GM18907 (cell line): ENCODE measurements at regions not wholly inside any gene's neighbourhood (a gene's known extent, or its start where the extent isn't known, plus 50 kb on each side); places are given as distances from the start of the nearest gene placed in this dataset.
"Not testable (repeated sequence)": the region's sequence is repeated elsewhere in the genome, so short reads cannot be mapped to it uniquely, and the experiment has no call there.

Experiments used
- ATAC-seq: cut with Tn5 transposase; IDR thresholded peaks from one replicate; pipeline ENCODE4 v1.9.1; 2021; ENCODE audit warnings: mild to moderate bottlenecking, moderate library complexity; ENCODE audit not compliant: unreplicated experiment

DNA sequence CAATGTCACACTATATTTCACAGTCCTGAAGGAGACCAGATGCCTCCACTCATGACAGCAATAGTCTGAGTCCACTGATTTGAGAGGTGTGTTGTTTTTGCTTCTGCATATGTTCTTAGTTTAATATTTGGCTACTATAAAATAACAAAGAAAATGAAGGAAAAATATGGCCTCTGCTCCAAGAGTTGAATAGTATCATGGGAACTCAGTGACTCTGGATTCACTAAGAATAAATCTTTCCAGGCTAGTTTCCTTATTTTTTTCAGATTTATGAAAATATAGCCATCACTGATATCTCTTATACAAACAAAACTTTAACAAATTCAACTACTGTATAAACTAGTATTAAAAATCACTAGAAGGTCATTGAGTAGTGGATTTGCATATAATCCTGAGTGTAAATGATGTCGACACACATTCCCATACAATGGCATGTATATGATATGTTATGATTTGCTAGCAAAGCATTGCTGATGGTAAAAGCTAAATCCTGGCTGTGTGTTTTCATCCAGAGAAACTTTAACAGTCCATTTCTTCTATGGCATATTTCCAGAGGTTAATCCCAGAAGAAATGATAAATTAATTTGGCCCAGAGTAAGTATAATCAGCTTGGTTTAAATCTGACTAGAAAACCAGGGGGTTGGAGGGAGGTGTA is 66.0 kb upstream of the VIPR2 start:
- ATAC-seq, result no peak

DNA sequence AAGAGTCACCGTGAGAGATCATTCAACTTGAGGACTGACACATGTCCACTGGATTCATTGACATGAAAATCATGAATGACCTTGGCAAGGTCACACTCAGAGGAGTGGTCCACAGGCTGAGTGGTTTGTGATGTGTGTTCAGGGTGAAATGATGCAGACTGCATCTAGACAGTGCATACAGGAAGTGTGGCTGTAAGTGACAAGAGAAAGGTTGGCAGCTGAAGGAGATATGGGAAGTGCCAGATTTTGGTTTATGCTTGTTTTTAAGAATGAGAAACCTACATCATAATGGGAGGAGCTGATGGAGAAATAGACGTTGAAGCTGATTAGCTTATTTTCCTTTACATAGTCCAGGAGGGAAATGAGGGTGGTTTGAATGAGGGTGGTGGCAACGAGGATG is 64.8 kb upstream of the VIPR2 start:
- no peak for ATAC-seq

DNA sequence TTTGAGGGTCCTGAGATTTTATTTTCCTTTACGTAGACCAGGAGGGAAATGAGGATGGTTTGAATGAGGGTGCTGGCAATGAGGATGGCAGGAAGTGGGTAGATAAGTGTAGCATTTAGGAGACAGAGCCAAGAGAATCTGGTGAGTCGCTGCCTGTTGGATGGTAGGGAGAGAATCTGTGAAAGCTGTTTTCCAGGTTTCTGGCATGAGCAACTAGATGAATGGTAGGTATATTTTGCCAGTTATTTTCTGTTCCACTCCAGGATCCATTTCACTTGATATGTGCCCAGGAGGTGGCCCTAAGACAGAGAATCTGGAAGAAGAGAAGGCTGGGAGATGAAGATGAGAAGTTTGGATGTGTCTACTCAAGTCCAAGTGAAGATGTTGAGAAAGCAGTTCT is 63.3 kb upstream of the VIPR2 start:
- no peak for ATAC-seq

GRCh38 chr7:159207393-159207792 is 62.7 kb upstream of the VIPR2 start:
- no peak for ATAC-seq

DNA sequence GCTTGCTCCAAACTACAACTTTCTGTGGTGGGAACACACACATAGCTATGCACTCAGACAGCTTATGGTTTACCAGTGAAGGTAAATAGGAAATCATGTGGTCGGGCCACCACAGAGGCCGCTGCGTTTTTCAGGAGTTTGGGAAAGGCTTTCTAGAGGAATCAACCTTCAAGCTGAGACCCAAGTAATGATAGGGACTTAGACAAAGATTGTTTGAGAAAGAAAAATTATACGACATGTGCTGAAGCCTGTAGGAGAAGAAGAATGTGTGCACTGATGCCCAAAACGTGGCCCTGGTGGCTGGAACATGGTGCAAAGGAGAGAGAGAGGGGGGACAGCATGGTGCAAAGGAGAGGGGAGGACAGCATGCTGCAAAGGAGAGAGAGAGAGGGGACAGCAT is 61.2 kb upstream of the VIPR2 start:
- no peak for ATAC-seq

- no peak for ATAC-seq
Measured at GRCh38 chr7:159204664-159205063, 60.0 kb upstream of the VIPR2 start.

DNA sequence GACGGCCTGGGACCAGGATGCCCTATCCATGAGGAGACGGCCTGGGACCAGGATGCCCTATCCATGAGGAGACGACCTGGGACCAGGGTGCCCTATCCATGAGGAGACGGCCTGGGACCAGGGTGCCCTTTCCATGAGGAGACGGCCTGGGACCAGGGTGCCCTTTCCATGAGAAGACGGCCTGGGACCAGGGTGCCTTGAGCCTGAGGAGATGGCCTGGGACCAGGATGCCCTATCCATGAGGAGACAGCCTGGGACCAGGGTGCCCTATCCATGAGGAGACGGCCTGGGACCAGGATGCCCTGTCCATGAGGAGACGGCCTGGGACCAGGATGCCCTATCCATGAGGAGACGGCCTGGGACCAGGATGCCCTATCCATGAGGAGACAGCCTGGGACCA is 58.6 kb upstream of the VIPR2 start:
- ATAC-seq, result not testable (repeated sequence)

DNA sequence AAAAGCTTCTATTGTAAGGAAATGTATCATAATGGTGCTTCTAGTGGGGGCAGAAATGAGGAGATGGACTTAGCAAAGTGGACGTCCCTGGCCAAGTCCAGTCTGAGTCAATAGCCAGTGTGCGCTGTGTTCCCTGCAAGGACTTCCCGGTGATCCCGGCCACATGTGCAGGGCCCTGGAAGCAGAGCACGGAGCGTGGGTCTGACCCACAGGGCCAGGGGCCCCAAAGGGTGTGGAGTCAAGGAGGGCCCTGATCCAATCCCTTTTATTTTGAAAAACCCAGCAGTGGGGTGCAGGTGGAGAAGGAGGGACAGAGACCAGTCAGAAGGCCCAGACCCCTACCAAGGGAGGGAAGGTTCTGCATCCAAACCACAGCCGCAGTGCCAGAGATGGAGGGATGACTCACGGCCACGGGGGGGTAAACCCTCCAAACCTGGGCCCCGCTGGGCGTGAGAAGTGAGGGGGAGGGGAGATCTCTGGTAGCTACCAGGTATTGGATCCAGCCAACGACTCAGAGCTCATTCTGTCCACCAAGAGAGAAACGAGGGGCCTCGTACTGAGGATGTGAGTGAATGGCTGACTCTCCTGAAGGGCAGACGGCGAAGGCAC is 57.2 kb upstream of the VIPR2 start:
- no peak for ATAC-seq

DNA sequence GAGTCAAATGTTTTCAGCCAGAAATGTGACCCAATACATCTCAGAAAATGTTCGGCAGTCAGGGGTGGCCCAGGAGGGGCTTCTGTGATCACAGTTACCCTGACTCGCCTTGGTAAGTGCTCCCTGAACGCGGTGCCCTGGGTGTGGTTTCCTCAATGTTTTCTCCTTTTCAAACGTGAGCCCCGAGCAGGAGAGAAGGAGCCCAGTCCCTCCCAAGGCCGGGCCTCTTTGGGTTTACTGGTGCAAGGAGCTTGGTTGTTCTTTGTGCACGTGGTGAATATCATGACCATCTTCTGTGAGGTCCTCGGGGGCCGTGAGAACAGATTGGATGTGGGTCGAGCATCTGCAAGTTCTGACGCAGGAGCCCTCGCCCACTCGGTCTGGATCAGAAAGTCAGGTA is 55.8 kb upstream of the VIPR2 start:
- no peak for ATAC-seq

DNA sequence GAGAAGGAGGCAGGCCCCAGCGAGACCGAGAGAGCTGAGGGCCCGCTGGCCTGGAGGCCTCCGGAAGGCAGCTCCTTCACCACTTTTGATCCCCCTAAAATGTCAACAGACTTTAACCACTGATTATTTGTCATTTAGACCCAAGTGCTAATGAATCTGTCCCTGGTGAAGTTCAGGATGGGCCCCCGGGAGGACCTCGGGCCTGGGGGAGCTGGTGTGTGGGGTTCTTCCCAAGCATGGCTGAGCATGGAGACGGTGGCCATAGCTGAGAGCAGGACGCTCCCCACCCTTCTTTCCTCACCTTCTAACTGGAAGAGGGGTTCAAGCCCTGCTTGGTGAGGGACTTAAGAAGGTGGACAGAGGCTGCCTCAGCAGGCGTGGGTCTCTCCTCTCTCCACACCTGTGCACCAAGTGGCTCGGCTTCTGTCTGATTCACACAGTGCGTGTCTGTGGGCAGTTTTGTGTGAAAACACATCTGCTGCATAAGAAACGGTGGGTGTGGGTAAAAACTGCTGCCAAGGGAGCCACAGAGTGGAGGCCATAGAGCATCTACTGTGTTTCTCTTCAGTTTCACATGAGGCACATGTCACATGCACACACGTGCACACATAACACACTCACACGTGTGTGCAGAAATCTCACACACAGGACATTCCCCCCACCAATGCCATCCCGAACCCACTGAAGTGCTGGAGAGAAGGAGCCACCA is 53.5 kb upstream of the VIPR2 start:
- no peak for ATAC-seq

DNA sequence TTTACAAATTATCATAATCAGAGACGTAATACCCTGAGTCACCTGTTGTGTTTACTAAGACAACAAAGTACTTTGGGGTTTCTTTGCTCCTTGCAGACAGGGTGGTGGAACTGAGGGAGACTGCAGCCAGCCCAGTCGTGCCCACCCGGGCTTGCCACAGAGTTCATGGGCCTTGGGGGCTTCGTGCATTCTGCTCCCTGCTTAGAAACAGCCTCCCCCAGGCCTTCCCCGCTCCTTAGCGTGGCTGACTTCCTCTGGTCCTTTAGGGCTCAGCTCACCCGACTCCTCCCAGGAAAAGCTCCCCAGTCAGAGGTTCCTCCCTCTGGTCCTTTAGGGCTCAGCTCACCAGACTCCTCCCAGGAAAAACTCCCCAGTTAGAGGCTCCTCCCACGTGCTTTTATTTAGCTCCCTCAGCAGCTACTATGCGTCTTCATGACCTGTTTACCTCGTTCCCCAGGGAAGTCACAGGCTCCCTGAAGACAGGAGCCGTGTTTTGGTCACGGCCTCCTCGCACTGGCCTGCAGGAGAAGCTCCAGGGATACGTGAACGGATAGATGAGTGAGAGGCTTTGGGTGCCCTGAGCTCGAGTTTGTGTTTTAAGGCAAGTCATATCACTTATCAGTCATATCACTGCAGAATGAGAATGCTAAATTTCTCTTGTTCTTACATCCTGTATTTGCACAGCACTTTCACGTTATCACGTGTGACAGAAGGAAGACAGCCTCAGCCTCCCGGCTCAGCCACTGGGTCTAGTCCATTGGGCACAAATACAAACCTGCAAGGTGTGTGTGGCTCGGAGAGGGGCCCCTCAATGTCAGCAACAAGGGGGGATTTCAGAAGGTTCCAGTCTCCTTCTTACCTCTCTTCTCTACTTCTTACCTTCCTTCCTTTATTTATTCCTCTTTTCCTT is 52.7 kb upstream of the VIPR2 start:
- ATAC-seq, result peak; percentile 75

DNA sequence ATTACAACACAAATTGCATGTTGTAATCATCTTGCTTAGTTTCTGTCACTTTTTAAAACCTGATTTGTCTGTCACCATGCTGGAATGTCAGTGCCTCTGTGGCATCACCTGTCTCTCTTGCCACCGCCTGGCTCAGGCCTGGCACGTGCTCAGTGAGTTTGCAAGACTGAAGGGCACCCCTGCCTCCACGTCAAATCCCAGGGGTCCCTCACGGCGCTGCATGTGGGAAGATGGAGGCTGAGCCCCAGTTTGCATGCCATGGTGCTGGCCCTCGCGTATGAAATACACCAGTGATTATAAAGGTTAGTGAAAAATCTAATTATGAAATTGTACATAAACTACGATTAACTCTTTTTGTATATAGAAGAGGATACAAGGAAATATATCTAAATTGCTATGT is 51.9 kb upstream of the VIPR2 start:
- ATAC-seq, result no peak

- ATAC-seq, result no peak
Measured at GRCh38 chr7:159195946-159196345, 51.3 kb upstream of the VIPR2 start.
